Lower leg skin (tissue), 4 donors: ENCODE measurements at regions not wholly inside any gene's neighbourhood (a gene's known extent, or its start where the extent isn't known, plus 50 kb on each side); places are given as distances from the start of the nearest gene placed in this dataset.
"Not testable (repeated sequence)": the region's sequence is repeated elsewhere in the genome, so short reads cannot be mapped to it uniquely, and the experiment has no call there.

Source experiments
- DNase-seq, 2 donors: peaks; one replicate each; pipeline ENCODE4 v3.0.0-alpha.2; 2019; ENCODE audit warnings: low spot score in 2 of 2
- H3K4me3 ChIP-seq: fragments of 200-600 bp; sonication (generic); 2 replicates; pipeline ENCODE4 v1.5.1; 2017; ENCODE audit warnings: mild to moderate bottlenecking, low read depth; ENCODE audit not compliant: poor library complexity, severe bottlenecking
- CTCF ChIP-seq, 3 donors: fragments of 450-650 bp; IDR thresholded peaks; one replicate each; pipeline ENCODE4 v1.5.1; 2016; ENCODE audit warnings: antibody characterized with exemption in 3 of 3, mild to moderate bottlenecking in 3 of 3, moderate library complexity in 2 of 3
- POLR2A ChIP-seq, 2 donors: fragments of 450-650 bp; IDR thresholded peaks; one replicate each; pipeline ENCODE4 v1.6.1; 2016 to 2017; ENCODE audit warnings: antibody characterized with exemption in 2 of 2, mild to moderate bottlenecking in 1 of 2, moderate library complexity in 1 of 2
- WGBS, 2 donors: methylation state at CpG; one replicate each; pipeline ENCODE4 v1.1.5; 2018; 5-methylcytosine and 5-hydroxymethylcytosine counted together
- intact Hi-C: fragments of 100-400 bp; cut with DNase I; formaldehyde crosslinking; loops from one replicate; pipeline ENCODE4 v1.15.0; 2023; ENCODE audit warnings: low total_unique reads

- H3K4me3 ChIP-seq, DNase-seq, intact Hi-C loops: not testable (repeated sequence)
Observed at GRCh38 chr1:214095896-214096295, 108.1 kb downstream of the PROX1 start.

- DNase-seq, result no peak
- intact Hi-C loops, result no loop called here
- TF ChIP-seq CTCF (IDR thresholded peaks at IDR 0.05) (no peak), POLR2A (IDR thresholded peaks at IDR 0.05) (no peak)
- H3K4me3 ChIP-seq, result no peak overlapping the region
- WGBS, 2 donors, result 61 to 64% methylated on average over 2 of the region's 2 CpGs
Observed at GRCh38 chr1:214101246-214101645, 113.5 kb downstream of the PROX1 start.

GRCh38 chr1:214101828-214102227 lies 114.1 kb downstream of the PROX1 start:
- DNase-seq, result no peak
- 79 to 89% methylated on average over 3 of the region's 3 CpGs for WGBS, 2 donors
- intact Hi-C loops, result no loop called here
- TF ChIP-seq POLR2A (IDR thresholded peaks at IDR 0.05), result no peak
- no peak for TF ChIP-seq CTCF (IDR thresholded peaks at IDR 0.05)
- H3K4me3 ChIP-seq, result no peak overlapping the region

GRCh38 chr1:214102907-214103306 lies 115.1 kb downstream of the PROX1 start:
- intact Hi-C loops, result no loop called here
- TF ChIP-seq CTCF (IDR thresholded peaks at IDR 0.05), result no peak
- DNase-seq, result no peak
- 52 to 57% methylated on average over 2 of the region's 2 CpGs for WGBS, 2 donors
- H3K4me3 ChIP-seq, result no peak overlapping the region

GRCh38 chr1:214103778-214104177 lies 116.0 kb downstream of the PROX1 start:
- DNase-seq, result no peak
- 89 to 94% methylated on average over 2 of the region's 2 CpGs for WGBS, 2 donors
- intact Hi-C loops, result no loop called here
- H3K4me3 ChIP-seq, result no peak overlapping the region
- TF ChIP-seq POLR2A (IDR thresholded peaks at IDR 0.05), result no peak
- TF ChIP-seq CTCF (IDR thresholded peaks at IDR 0.05), result no peak

GRCh38 chr1:214106375-214106774 lies 118.6 kb downstream of the PROX1 start:
- no peak for DNase-seq
- TF ChIP-seq CTCF (IDR thresholded peaks at IDR 0.05), result no peak
- TF ChIP-seq POLR2A (IDR thresholded peaks at IDR 0.05), result no peak
- no peak overlapping the region for H3K4me3 ChIP-seq
- intact Hi-C loops, result no loop called here
- 71 to 75% methylated on average over 9 of the region's 9 CpGs for WGBS, 2 donors
